ENCODE measurements at regions not wholly inside any gene's neighbourhood (a gene's known extent, or its start where the extent isn't known, plus 50 kb on each side); places are given as distances from the start of the nearest gene placed in this dataset.

- no peak overlapping the region for H3K4me3 ChIP-seq (ENCODE audit: low read length in 2 of 2)
- intact Hi-C loops (cut with micrococcal nuclease) = no loop called here
- no peaks in the 10 kb centered on the region for H3K27me3 Mint-ChIP-seq
- H3K4me3 Mint-ChIP-seq = no peak overlapping the region
- peaks cover 0 to 2% (median 0%) of the 10 kb centered on the region in 4 donors for H3K4me1 Mint-ChIP-seq
- ChIA-PET POLR2A (ENCODE audit: partially characterized antibody) (no interaction called here), CTCF (ENCODE audit: partially characterized antibody) (no interaction called here)
- no peaks in the 10 kb centered on the region for H3K36me3 ChIP-seq (ENCODE audit: insufficient read depth, low read length)
- H3K9me3 Mint-ChIP-seq = peaks cover under 1 to 39% (median 22%) of the 10 kb centered on the region in 8 donors
- no peaks in the 10 kb centered on the region for H3K9me3 ChIP-seq (ENCODE audit: control insufficient read depth in 1 of 2, low read length in 2 of 2)
- no peak overlapping the region for H3K27ac Mint-ChIP-seq
- H3K4me1 ChIP-seq (ENCODE audit: insufficient read depth, low read length) = no peaks in the 10 kb centered on the region
- DNase-seq = no peak
- H3K27ac ChIP-seq (ENCODE audit: low read depth, low read length) = no peak overlapping the region
- peaks cover 0 to 9% of the 10 kb centered on the region in 2 donors for H3K36me3 Mint-ChIP-seq
- H3K27me3 ChIP-seq (ENCODE audit: insufficient read depth, low read length) = no peaks in the 10 kb centered on the region
Observed at GRCh38 chr5:40089269-40089668, 590.4 kb upstream of the PTGER4 start.

GRCh38 chr5:40084614-40085013 is 595.1 kb upstream of the PTGER4 start:
- Mint-ChIP-seq H3K9me3 (peaks cover 0 to 6% (median 2%) of the 10 kb centered on the region in 8 donors), H3K27me3 (no peaks in the 10 kb centered on the region), H3K4me1 (peaks cover 0 to 2% (median 0%) of the 10 kb centered on the region in 4 donors), H3K27ac (no peak overlapping the region), H3K4me3 (no peak overlapping the region), H3K36me3 (no peaks in the 10 kb centered on the region)
- ChIA-PET CTCF (ENCODE audit: partially characterized antibody) (no interaction called here), POLR2A (ENCODE audit: partially characterized antibody) (no interaction called here)
- DNase-seq = no peak
- Histone ChIP-seq H3K36me3 (ENCODE audit: insufficient read depth, low read length) (no peaks in the 10 kb centered on the region), H3K27me3 (ENCODE audit: insufficient read depth, low read length) (no peaks in the 10 kb centered on the region), H3K4me3 (ENCODE audit: low read length in 2 of 2) (no peak overlapping the region), H3K9me3 (ENCODE audit: control insufficient read depth in 1 of 2, low read length in 2 of 2) (no peaks in the 10 kb centered on the region), H3K27ac (ENCODE audit: low read depth, low read length) (no peak overlapping the region), H3K4me1 (ENCODE audit: insufficient read depth, low read length) (no peaks in the 10 kb centered on the region)
- intact Hi-C loops (cut with micrococcal nuclease) = no loop called here

DNA sequence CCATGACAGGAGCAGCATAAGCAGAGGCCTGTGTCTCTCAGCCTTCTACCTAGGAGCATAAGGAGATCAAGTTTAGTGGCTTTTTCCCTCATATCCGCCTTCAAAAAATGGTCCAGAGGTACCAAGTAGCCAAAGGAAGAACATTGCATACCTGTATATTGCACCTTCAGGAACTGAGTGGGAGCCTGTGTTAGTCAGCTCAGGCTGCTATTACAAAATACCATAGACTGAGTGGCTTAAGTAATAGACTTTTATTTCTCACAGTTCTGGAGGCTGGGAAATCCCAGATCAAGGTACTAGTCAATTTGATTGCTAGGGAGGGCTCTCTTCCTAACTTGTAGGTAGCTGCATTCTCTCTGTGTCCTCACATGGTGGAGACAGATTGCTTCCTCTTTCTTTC is 597.4 kb upstream of the PTGER4 start:
- no peak for DNase-seq
- intact Hi-C loops (cut with micrococcal nuclease) = no loop called here
- H3K4me3 ChIP-seq (ENCODE audit: low read length in 2 of 2) = no peak overlapping the region
- CTCF ChIA-PET (ENCODE audit: partially characterized antibody) = no interaction called here
- H3K9me3 ChIP-seq (ENCODE audit: control insufficient read depth in 1 of 2, low read length in 2 of 2) = no peaks in the 10 kb centered on the region
- H3K9me3 Mint-ChIP-seq = peaks cover 0 to 4% (median 0%) of the 10 kb centered on the region in 8 donors
- no peak overlapping the region for H3K27ac Mint-ChIP-seq
- no peaks in the 10 kb centered on the region for H3K4me1 ChIP-seq (ENCODE audit: insufficient read depth, low read length)
- H3K36me3 Mint-ChIP-seq = peaks cover 0 to 3% of the 10 kb centered on the region in 2 donors
- no peaks in the 10 kb centered on the region for H3K27me3 Mint-ChIP-seq
- no peak overlapping the region for H3K27ac ChIP-seq (ENCODE audit: low read depth, low read length)
- H3K4me1 Mint-ChIP-seq = peaks cover 0 to 2% (median 0%) of the 10 kb centered on the region in 4 donors
- H3K36me3 ChIP-seq (ENCODE audit: insufficient read depth, low read length) = no peaks in the 10 kb centered on the region
- no peaks in the 10 kb centered on the region for H3K27me3 ChIP-seq (ENCODE audit: insufficient read depth, low read length)
- H3K4me3 Mint-ChIP-seq = no peak overlapping the region
- POLR2A ChIA-PET (ENCODE audit: partially characterized antibody) = no interaction called here

GRCh38 chr5:40080191-40080590 is 599.5 kb upstream of the PTGER4 start:
- H3K4me3 Mint-ChIP-seq = no peak overlapping the region
- no peak overlapping the region for H3K27ac Mint-ChIP-seq
- H3K4me3 ChIP-seq (ENCODE audit: low read length in 2 of 2) = no peak overlapping the region
- no peak for DNase-seq
- no peaks in the 10 kb centered on the region for H3K36me3 ChIP-seq (ENCODE audit: insufficient read depth, low read length)
- no peaks in the 10 kb centered on the region for H3K27me3 ChIP-seq (ENCODE audit: insufficient read depth, low read length)
- no peaks in the 10 kb centered on the region for H3K9me3 ChIP-seq (ENCODE audit: control insufficient read depth in 1 of 2, low read length in 2 of 2)
- no peaks in the 10 kb centered on the region for H3K4me1 Mint-ChIP-seq
- peaks cover 0 to 3% of the 10 kb centered on the region in 2 donors for H3K36me3 Mint-ChIP-seq
- intact Hi-C loops (cut with micrococcal nuclease) = no loop called here
- no peak overlapping the region for H3K27ac ChIP-seq (ENCODE audit: low read depth, low read length)
- ChIA-PET POLR2A (ENCODE audit: partially characterized antibody) (no interaction called here), CTCF (ENCODE audit: partially characterized antibody) (no interaction called here)
- peaks cover 0 to 4% (median 0%) of the 10 kb centered on the region in 8 donors for H3K9me3 Mint-ChIP-seq
- no peaks in the 10 kb centered on the region for H3K4me1 ChIP-seq (ENCODE audit: insufficient read depth, low read length)
- H3K27me3 Mint-ChIP-seq = no peaks in the 10 kb centered on the region

GRCh38 chr5:40078898-40079575 is 600.7 kb upstream of the PTGER4 start:
- DNase-seq = no peak
- Mint-ChIP-seq H3K4me3 (no peak overlapping the region), H3K9me3 (peaks cover 0 to 4% (median 0%) of the 10 kb centered on the region in 8 donors), H3K4me1 (no peaks in the 10 kb centered on the region), H3K36me3 (peaks cover 0 to 3% of the 10 kb centered on the region in 2 donors), H3K27me3 (no peaks in the 10 kb centered on the region), H3K27ac (no peak overlapping the region)
- Histone ChIP-seq H3K36me3 (ENCODE audit: insufficient read depth, low read length) (no peaks in the 10 kb centered on the region), H3K4me1 (ENCODE audit: insufficient read depth, low read length) (no peaks in the 10 kb centered on the region), H3K4me3 (ENCODE audit: low read length in 2 of 2) (no peak overlapping the region), H3K27me3 (ENCODE audit: insufficient read depth, low read length) (no peaks in the 10 kb centered on the region), H3K9me3 (ENCODE audit: control insufficient read depth in 1 of 2, low read length in 2 of 2) (no peaks in the 10 kb centered on the region), H3K27ac (ENCODE audit: low read depth, low read length) (no peak overlapping the region)
- ChIA-PET CTCF (ENCODE audit: partially characterized antibody) (no interaction called here), POLR2A (ENCODE audit: partially characterized antibody) (no interaction called here)
- intact Hi-C loops (cut with micrococcal nuclease) = no loop called here

GRCh38 chr5:40074826-40075225 is 604.9 kb upstream of the PTGER4 start:
- DNase-seq = no peak
- intact Hi-C loops (cut with micrococcal nuclease) = no loop called here
- Histone ChIP-seq H3K36me3 (ENCODE audit: insufficient read depth, low read length) (no peaks in the 10 kb centered on the region), H3K4me1 (ENCODE audit: insufficient read depth, low read length) (no peaks in the 10 kb centered on the region), H3K9me3 (ENCODE audit: control insufficient read depth in 1 of 2, low read length in 2 of 2) (no peaks in the 10 kb centered on the region), H3K27ac (ENCODE audit: low read depth, low read length) (no peak overlapping the region), H3K27me3 (ENCODE audit: insufficient read depth, low read length) (no peaks in the 10 kb centered on the region), H3K4me3 (ENCODE audit: low read length in 2 of 2) (no peak overlapping the region)
- no peaks in the 10 kb centered on the region for H3K27me3 Mint-ChIP-seq
- ChIA-PET POLR2A (ENCODE audit: partially characterized antibody) (no interaction called here), CTCF (ENCODE audit: partially characterized antibody) (no interaction called here)
- peaks cover 0 to 3% of the 10 kb centered on the region in 2 donors for H3K36me3 Mint-ChIP-seq
- H3K4me1 Mint-ChIP-seq = no peaks in the 10 kb centered on the region
- no peak overlapping the region for H3K27ac Mint-ChIP-seq
- peaks cover 0 to 4% (median 0%) of the 10 kb centered on the region in 8 donors for H3K9me3 Mint-ChIP-seq
- no peak overlapping the region for H3K4me3 Mint-ChIP-seq

DNA sequence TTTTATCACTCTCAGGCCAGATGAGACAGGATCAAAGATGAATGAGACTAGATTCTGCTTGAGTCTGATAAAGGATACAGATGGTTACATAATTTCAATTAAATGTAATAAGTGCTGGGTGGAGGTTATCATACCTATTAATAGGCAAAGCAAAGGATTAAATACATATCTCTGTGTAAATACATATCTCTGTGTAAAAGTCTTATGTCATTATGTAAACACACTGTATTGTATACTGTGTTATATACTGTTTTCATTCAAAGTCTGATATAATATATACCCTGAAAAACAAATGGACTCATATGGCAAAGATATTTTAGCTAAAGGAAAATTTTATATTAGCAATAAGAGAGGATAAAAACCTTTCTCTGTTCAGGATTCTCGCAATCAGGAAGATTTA is 605.8 kb upstream of the PTGER4 start:
- Histone ChIP-seq H3K9me3 (ENCODE audit: control insufficient read depth in 1 of 2, low read length in 2 of 2) (no peaks in the 10 kb centered on the region), H3K4me3 (ENCODE audit: low read length in 2 of 2) (no peak overlapping the region), H3K27ac (ENCODE audit: low read depth, low read length) (no peak overlapping the region), H3K4me1 (ENCODE audit: insufficient read depth, low read length) (no peaks in the 10 kb centered on the region), H3K36me3 (ENCODE audit: insufficient read depth, low read length) (no peaks in the 10 kb centered on the region), H3K27me3 (ENCODE audit: insufficient read depth, low read length) (no peaks in the 10 kb centered on the region)
- Mint-ChIP-seq H3K27me3 (no peaks in the 10 kb centered on the region), H3K36me3 (peaks cover 0 to 3% of the 10 kb centered on the region in 2 donors), H3K27ac (no peak overlapping the region), H3K9me3 (peaks cover 0 to 4% (median 0%) of the 10 kb centered on the region in 8 donors), H3K4me3 (no peak overlapping the region), H3K4me1 (no peaks in the 10 kb centered on the region)
- intact Hi-C loops (cut with micrococcal nuclease) = no loop called here
- no peak for DNase-seq
- ChIA-PET CTCF (ENCODE audit: partially characterized antibody) (no interaction called here), POLR2A (ENCODE audit: partially characterized antibody) (no interaction called here)

DNA sequence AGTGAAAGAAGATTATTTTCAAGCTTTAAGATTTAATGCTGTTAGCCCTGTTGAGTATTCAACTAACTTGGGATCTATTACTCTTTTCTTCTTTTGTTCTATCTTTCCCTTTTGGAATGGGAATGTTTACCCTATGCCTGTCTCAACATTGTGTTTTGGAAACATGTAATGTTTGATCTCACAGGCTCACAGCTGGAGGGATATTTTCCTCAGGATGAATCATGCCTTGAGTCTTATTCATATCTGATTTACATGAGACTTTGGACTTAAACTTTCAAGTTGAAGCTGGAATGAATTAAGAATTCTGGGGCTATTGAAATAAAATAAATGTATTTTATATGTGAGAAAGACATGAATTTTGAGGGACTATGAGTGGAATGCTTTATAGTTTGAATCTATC is 607.8 kb upstream of the PTGER4 start:
- Histone ChIP-seq H3K4me1 (ENCODE audit: insufficient read depth, low read length) (no peaks in the 10 kb centered on the region), H3K4me3 (ENCODE audit: low read length in 2 of 2) (no peak overlapping the region), H3K9me3 (ENCODE audit: control insufficient read depth in 1 of 2, low read length in 2 of 2) (no peaks in the 10 kb centered on the region), H3K27me3 (ENCODE audit: insufficient read depth, low read length) (no peaks in the 10 kb centered on the region), H3K27ac (ENCODE audit: low read depth, low read length) (no peak overlapping the region), H3K36me3 (ENCODE audit: insufficient read depth, low read length) (no peaks in the 10 kb centered on the region)
- POLR2A ChIA-PET (ENCODE audit: partially characterized antibody) = no interaction called here
- DNase-seq = no peak
- CTCF ChIA-PET (ENCODE audit: partially characterized antibody) = no interaction called here
- Mint-ChIP-seq H3K36me3 (no peaks in the 10 kb centered on the region), H3K27ac (no peak overlapping the region), H3K27me3 (no peaks in the 10 kb centered on the region), H3K4me1 (no peaks in the 10 kb centered on the region), H3K4me3 (no peak overlapping the region), H3K9me3 (no peaks in the 10 kb centered on the region)
- intact Hi-C loops (cut with micrococcal nuclease) = no loop called here
